CD4-positive, alpha-beta memory T cell (primary cell): ENCODE measurements at regions not wholly inside any gene's neighbourhood (a gene's known extent, or its start where the extent isn't known, plus 50 kb on each side); places are given as distances from the start of the nearest gene placed in this dataset.

Source experiments
- CTCF ChIA-PET: fragments of 350-600 bp; sonication (Branson Sonifier 250); formaldehyde crosslinking; loops from one replicate; lab custom pipeline; 2021; ENCODE audit warnings: inconsistent platforms; ENCODE audit not compliant: partially characterized antibody; lab: Charles Lee
- POLR2A ChIA-PET: fragments of 350-600 bp; sonication (Branson Sonifier 250); formaldehyde crosslinking; loops from one replicate; lab custom pipeline; 2021; ENCODE audit not compliant: partially characterized antibody; lab: Charles Lee
- DNase-seq, 5 donors: peaks; one replicate each; pipeline versions ENCODE4 v3.0.0 to v3.0.0-alpha.2; 2020 to 2022; ENCODE audit warnings: mixed read lengths in 1 of 5
- H3K27ac ChIP-seq: one replicate; pipeline ENCODE4 v1.7.0; 2013; ENCODE audit warnings: low read depth, low read length
- H3K27me3 ChIP-seq: 2 replicates; pipeline ENCODE4 v1.7.0; 2013; ENCODE audit warnings: mild to moderate bottlenecking, low read length, moderate library complexity; ENCODE audit not compliant: insufficient read depth
- H3K36me3 ChIP-seq: 2 replicates; pipeline ENCODE4 v1.7.0; 2013; ENCODE audit warnings: mild to moderate bottlenecking, low read length, moderate library complexity; ENCODE audit not compliant: insufficient read depth
- H3K4me1 ChIP-seq: 2 replicates; pipeline ENCODE4 v1.7.0; 2013; ENCODE audit warnings: mild to moderate bottlenecking, low read length, moderate library complexity; ENCODE audit not compliant: insufficient read depth
- H3K4me3 ChIP-seq, 2 donors: one replicate each; pipeline ENCODE4 v1.7.0; 2013; ENCODE audit warnings: low read length in 2 of 2, mild to moderate bottlenecking in 1 of 2
- H3K9me3 ChIP-seq, 2 donors: one replicate each; pipeline ENCODE4 v1.7.0; 2013; ENCODE audit warnings: low read length in 2 of 2, control low read depth in 1 of 2; ENCODE audit not compliant: control insufficient read depth in 1 of 2
- H3K27ac Mint-ChIP-seq, 7 donors: one replicate each; pipeline ENCODE4 v1.8.0; 2020 to 2021; ENCODE audit warnings: mixed read lengths in 7 of 7, mild to moderate bottlenecking in 6 of 7, inconsistent platforms in 3 of 7, moderate library complexity in 3 of 7
- H3K27me3 Mint-ChIP-seq, 2 donors: one replicate each; pipeline ENCODE4 v1.8.0; 2020 to 2021; ENCODE audit warnings: mixed read lengths in 2 of 2
- H3K36me3 Mint-ChIP-seq, 2 donors: one replicate each; pipeline ENCODE4 v1.8.0; 2020 to 2021; ENCODE audit warnings: mixed read lengths in 2 of 2, inconsistent platforms in 1 of 2, mild to moderate bottlenecking in 1 of 2
- H3K4me1 Mint-ChIP-seq, 4 donors: one replicate each; pipeline ENCODE4 v1.8.0; 2020 to 2021; ENCODE audit warnings: mixed read lengths in 4 of 4, mild to moderate bottlenecking in 1 of 4
- H3K4me3 Mint-ChIP-seq, 8 donors: one replicate each; pipeline ENCODE4 v1.8.0; 2020 to 2021; ENCODE audit warnings: mixed read lengths in 8 of 8, mild to moderate bottlenecking in 7 of 8, moderate library complexity in 6 of 8, inconsistent platforms in 3 of 8
- H3K9me3 Mint-ChIP-seq, 8 donors: one replicate each; pipeline ENCODE4 v1.8.0; 2020 to 2021; ENCODE audit warnings: mixed read lengths in 8 of 8, mild to moderate bottlenecking in 5 of 8, inconsistent platforms in 3 of 8, moderate library complexity in 1 of 8
- intact Hi-C: fragments of 100-400 bp; cut with micrococcal nuclease; formaldehyde crosslinking; loops from one replicate; pipeline ENCODE4 v1.15.1; 2023

GRCh38 chr5:116799401-116799800 lies 224.8 kb upstream of the SEMA6A start:
- H3K27ac ChIP-seq: no peak overlapping the region
- CTCF ChIA-PET: no interaction called here
- intact Hi-C loops: no loop called here

GRCh38 chr5:116795189-116795588 lies 220.6 kb upstream of the SEMA6A start:
- H3K27me3 Mint-ChIP-seq: no peaks in the 10 kb centered on the region
- Histone ChIP-seq H3K36me3 (no peaks in the 10 kb centered on the region), H3K27ac (no peak overlapping the region), H3K4me1 (no peaks in the 10 kb centered on the region), H3K4me3 (no peak overlapping the region), H3K27me3 (no peaks in the 10 kb centered on the region), H3K9me3 (no peaks in the 10 kb centered on the region)
- ChIA-PET CTCF (no interaction called here), POLR2A (no interaction called here)
- H3K4me1 Mint-ChIP-seq: no peaks in the 10 kb centered on the region
- H3K36me3 Mint-ChIP-seq: no peaks in the 10 kb centered on the region
- peaks cover 0 to 8% (median 2%) of the 10 kb centered on the region in 8 donors for H3K9me3 Mint-ChIP-seq
- no peak for DNase-seq
- intact Hi-C loops: no loop called here
- no peak overlapping the region for H3K4me3 Mint-ChIP-seq
- no peak overlapping the region for H3K27ac Mint-ChIP-seq

More at GRCh38 chr5:116799401-116799800, 224.8 kb upstream of the SEMA6A start:
- no peaks in the 10 kb centered on the region for H3K27me3 Mint-ChIP-seq
- POLR2A ChIA-PET: no interaction called here
- H3K4me1 Mint-ChIP-seq: no peaks in the 10 kb centered on the region
- H3K9me3 Mint-ChIP-seq: peaks cover 0 to 4% (median 0%) of the 10 kb centered on the region in 8 donors
- DNase-seq: no peak
- Histone ChIP-seq H3K4me1 (no peaks in the 10 kb centered on the region), H3K9me3 (no peaks in the 10 kb centered on the region), H3K36me3 (no peaks in the 10 kb centered on the region), H3K4me3 (no peak overlapping the region), H3K27me3 (no peaks in the 10 kb centered on the region)
- H3K4me3 Mint-ChIP-seq: no peak overlapping the region
- no peaks in the 10 kb centered on the region for H3K36me3 Mint-ChIP-seq
- no peak overlapping the region for H3K27ac Mint-ChIP-seq

DNA sequence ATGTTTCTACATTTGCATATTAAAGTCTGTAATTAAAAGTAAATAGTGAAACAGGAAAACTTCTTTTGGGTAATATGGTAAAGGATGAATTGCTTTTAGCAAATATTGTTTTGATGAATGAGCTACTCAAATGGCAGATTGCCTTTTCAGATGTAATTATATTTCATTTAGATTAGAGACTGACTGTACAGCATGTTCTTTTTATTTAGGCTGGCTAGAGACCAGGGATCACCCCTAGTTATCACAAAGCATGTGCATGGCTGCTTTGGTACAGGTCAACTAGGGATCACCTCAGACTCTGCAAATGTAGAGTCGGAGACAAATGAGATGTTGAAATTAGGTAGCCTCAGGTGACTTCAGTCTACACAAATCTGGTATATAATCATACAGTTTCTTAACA lies 214.9 kb upstream of the SEMA6A start:
- peaks cover 0 to 11% (median 4%) of the 10 kb centered on the region in 8 donors for H3K9me3 Mint-ChIP-seq
- H3K27ac ChIP-seq: no peak overlapping the region
- no peaks in the 10 kb centered on the region for H3K27me3 ChIP-seq
- H3K4me3 ChIP-seq: no peak overlapping the region
- H3K36me3 Mint-ChIP-seq: no peaks in the 10 kb centered on the region
- intact Hi-C loops: no loop called here
- CTCF ChIA-PET: no interaction called here
- H3K27ac Mint-ChIP-seq: no peak overlapping the region
- H3K36me3 ChIP-seq: no peaks in the 10 kb centered on the region
- no peaks in the 10 kb centered on the region for H3K27me3 Mint-ChIP-seq
- DNase-seq: no peak
- no peak overlapping the region for H3K4me3 Mint-ChIP-seq
- H3K4me1 ChIP-seq: no peaks in the 10 kb centered on the region
- H3K9me3 ChIP-seq: no peaks in the 10 kb centered on the region
- POLR2A ChIA-PET: no interaction called here
- no peaks in the 10 kb centered on the region for H3K4me1 Mint-ChIP-seq

DNA sequence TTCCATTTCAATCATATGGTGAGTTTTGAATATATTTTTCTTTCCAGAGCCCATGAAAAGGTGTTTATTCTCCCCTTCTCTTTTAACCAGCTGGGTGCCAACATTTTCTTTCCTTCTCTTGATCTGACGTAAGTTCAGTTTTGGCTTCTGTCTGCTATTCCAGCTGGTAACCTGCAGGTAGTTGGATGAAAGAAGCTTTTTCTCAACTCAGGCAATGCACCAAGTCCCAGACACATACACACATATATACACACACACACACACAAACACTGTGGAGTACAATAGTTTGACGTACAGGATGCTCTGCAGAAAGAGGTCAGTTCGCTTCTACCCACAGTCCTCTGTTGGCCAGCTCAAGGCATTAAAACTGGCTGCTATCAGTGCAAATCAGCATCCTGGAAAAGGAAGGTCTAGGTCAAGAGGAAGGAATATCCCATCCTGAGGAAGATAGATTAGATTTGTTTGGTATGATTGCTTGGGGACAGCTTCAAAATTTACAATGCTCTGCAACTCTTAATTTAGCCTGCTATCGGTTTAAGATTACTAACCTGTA lies 214.3 kb upstream of the SEMA6A start:
- Histone ChIP-seq H3K27ac (no peak overlapping the region), H3K4me1 (no peaks in the 10 kb centered on the region), H3K36me3 (no peaks in the 10 kb centered on the region), H3K9me3 (no peaks in the 10 kb centered on the region), H3K27me3 (no peaks in the 10 kb centered on the region), H3K4me3 (no peak overlapping the region)
- Mint-ChIP-seq H3K27ac (no peak overlapping the region), H3K9me3 (peaks cover 0 to 11% (median 3%) of the 10 kb centered on the region in 8 donors), H3K36me3 (no peaks in the 10 kb centered on the region), H3K4me1 (no peaks in the 10 kb centered on the region), H3K27me3 (no peaks in the 10 kb centered on the region), H3K4me3 (no peak overlapping the region)
- intact Hi-C loops: no loop called here
- POLR2A ChIA-PET: no interaction called here
- no peak for DNase-seq
- CTCF ChIA-PET: no interaction called here

DNA sequence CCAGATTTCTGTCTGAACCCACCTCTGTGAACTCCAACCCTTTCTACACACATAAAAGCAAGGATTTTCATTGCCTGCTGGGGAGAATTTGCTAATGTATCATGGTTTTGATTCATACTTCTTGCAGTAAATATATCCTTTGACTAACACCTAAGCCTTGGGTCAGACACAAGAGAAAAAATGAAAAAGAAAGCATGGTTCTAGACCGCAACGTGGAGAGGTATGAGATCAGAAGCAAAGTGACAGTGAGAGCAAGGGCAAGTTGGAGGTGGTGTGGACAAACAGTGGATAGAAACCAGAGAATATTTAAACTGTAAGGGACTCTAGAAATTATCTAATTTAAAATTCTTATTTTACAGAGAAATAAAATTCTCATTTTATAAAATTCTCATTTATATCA lies 212.9 kb upstream of the SEMA6A start:
- Mint-ChIP-seq H3K27me3 (no peaks in the 10 kb centered on the region), H3K36me3 (no peaks in the 10 kb centered on the region), H3K4me3 (no peak overlapping the region), H3K27ac (no peak overlapping the region), H3K9me3 (peaks cover 0 to 7% (median 2%) of the 10 kb centered on the region in 8 donors), H3K4me1 (no peaks in the 10 kb centered on the region)
- no peak for DNase-seq
- Histone ChIP-seq H3K9me3 (no peaks in the 10 kb centered on the region), H3K27me3 (no peaks in the 10 kb centered on the region), H3K36me3 (no peaks in the 10 kb centered on the region), H3K4me3 (no peak overlapping the region), H3K27ac (no peak overlapping the region), H3K4me1 (no peaks in the 10 kb centered on the region)
- CTCF ChIA-PET: no interaction called here
- intact Hi-C loops: no loop called here
- POLR2A ChIA-PET: no interaction called here

GRCh38 chr5:116785106-116785505 lies 210.5 kb upstream of the SEMA6A start:
- Mint-ChIP-seq H3K4me3 (no peak overlapping the region), H3K4me1 (no peaks in the 10 kb centered on the region), H3K27me3 (no peaks in the 10 kb centered on the region), H3K27ac (no peak overlapping the region), H3K9me3 (peaks cover 0 to 3% (median 2%) of the 10 kb centered on the region in 8 donors), H3K36me3 (no peaks in the 10 kb centered on the region)
- H3K4me1 ChIP-seq: no peaks in the 10 kb centered on the region
- H3K27ac ChIP-seq: no peak overlapping the region
- POLR2A ChIA-PET: no interaction called here
- intact Hi-C loops: no loop called here
- no peaks in the 10 kb centered on the region for H3K9me3 ChIP-seq
- CTCF ChIA-PET: no interaction called here
- no peak overlapping the region for H3K4me3 ChIP-seq
- H3K36me3 ChIP-seq: no peaks in the 10 kb centered on the region
- DNase-seq: no peak
- no peaks in the 10 kb centered on the region for H3K27me3 ChIP-seq

DNA sequence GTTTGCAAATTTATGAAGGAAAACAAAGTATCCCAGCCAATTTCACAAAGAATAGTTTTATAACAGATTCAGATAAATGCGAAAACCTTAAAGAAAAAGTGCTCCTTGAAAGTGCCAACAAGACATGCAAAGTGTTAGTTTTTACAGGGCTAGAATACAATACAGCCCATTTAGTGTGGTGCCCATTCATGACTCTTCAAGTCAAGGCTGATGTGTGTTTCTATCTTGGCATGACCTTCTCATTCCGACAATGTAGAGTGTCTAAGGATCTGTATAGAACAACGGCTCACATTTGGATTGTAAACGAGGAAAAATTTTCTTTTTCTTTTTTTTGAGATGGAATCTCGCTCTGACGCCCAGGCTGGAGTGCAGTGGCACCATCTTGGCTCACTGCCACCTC lies 205.2 kb upstream of the SEMA6A start:
- Histone ChIP-seq H3K27ac (no peak overlapping the region), H3K9me3 (no peaks in the 10 kb centered on the region), H3K27me3 (no peaks in the 10 kb centered on the region), H3K36me3 (no peaks in the 10 kb centered on the region), H3K4me1 (no peaks in the 10 kb centered on the region), H3K4me3 (no peak overlapping the region)
- Mint-ChIP-seq H3K9me3 (peaks cover 0 to 1% (median 0%) of the 10 kb centered on the region in 8 donors), H3K36me3 (no peaks in the 10 kb centered on the region), H3K4me3 (no peak overlapping the region), H3K27ac (no peak overlapping the region), H3K27me3 (no peaks in the 10 kb centered on the region), H3K4me1 (peaks cover 0 to 3% (median 0%) of the 10 kb centered on the region in 4 donors)
- no peak for DNase-seq
- intact Hi-C loops: no loop called here
- POLR2A ChIA-PET: no interaction called here
- CTCF ChIA-PET: no interaction called here
